Stimulated activated CD4-positive, alpha-beta T cell treated with anti-CD3 and anti-CD28 coated beads, Interleukin-12 subunit alpha, Interleukin-12 subunit beta, amount 100 ng/mL, for 24 hours (primary cell): ENCODE measurements at regions not wholly inside any gene's neighbourhood (a gene's known extent, or its start where the extent isn't known, plus 50 kb on each side); places are given as distances from the start of the nearest gene placed in this dataset.

ENCODE experiments used
- DNase-seq, 2 experiments: peaks; one replicate each; pipeline ENCODE4 v3.0.0-alpha.2; 2020; ENCODE audit warnings: low read depth in 2 of 2

- no peak for DNase-seq
Measured at GRCh38 chr5:2266641-2267240, 384.0 kb upstream of the IRX4 start.

- no peak for DNase-seq
Measured at GRCh38 chr5:2265341-2265740, 382.6 kb upstream of the IRX4 start.

GRCh38 chr5:2263763-2264162 is 381.0 kb upstream of the IRX4 start:
- no peak for DNase-seq

GRCh38 chr5:2262620-2263019 is 379.9 kb upstream of the IRX4 start:
- DNase-seq: no peak

GRCh38 chr5:2261004-2261703 is 378.4 kb upstream of the IRX4 start:
- no peak for DNase-seq

- no peak for DNase-seq
Measured at GRCh38 chr5:2260211-2261003, 377.7 kb upstream of the IRX4 start.

GRCh38 chr5:2259494-2260107 is 376.9 kb upstream of the IRX4 start:
- DNase-seq: no peak

GRCh38 chr5:2258861-2259260 is 376.1 kb upstream of the IRX4 start:
- no peak for DNase-seq

GRCh38 chr5:2257326-2258244 is 374.9 kb upstream of the IRX4 start:
- no peak for DNase-seq

GRCh38 chr5:2256691-2257280 is 374.1 kb upstream of the IRX4 start:
- DNase-seq: no peak

GRCh38 chr5:2255915-2256690 is 373.4 kb upstream of the IRX4 start:
- no peak for DNase-seq

GRCh38 chr5:2254880-2255750 is 372.4 kb upstream of the IRX4 start:
- no peak for DNase-seq

- no peak for DNase-seq
Measured at GRCh38 chr5:2254406-2254805, 371.7 kb upstream of the IRX4 start.

GRCh38 chr5:2253040-2253975 is 370.6 kb upstream of the IRX4 start:
- no peak for DNase-seq

- DNase-seq: no peak
Measured at GRCh38 chr5:2251751-2252150, 369.0 kb upstream of the IRX4 start.

GRCh38 chr5:2251298-2251697 is 368.6 kb upstream of the IRX4 start:
- DNase-seq: no peak

- DNase-seq: no peak
Measured at GRCh38 chr5:2250365-2250950, 367.7 kb upstream of the IRX4 start.

- no peak for DNase-seq
Measured at GRCh38 chr5:2249442-2249841, 366.7 kb upstream of the IRX4 start.
